ENCODE measurements at regions not wholly inside any gene's neighbourhood (a gene's known extent, or its start where the extent isn't known, plus 50 kb on each side); places are given as distances from the start of the nearest gene placed in this dataset.

DNA sequence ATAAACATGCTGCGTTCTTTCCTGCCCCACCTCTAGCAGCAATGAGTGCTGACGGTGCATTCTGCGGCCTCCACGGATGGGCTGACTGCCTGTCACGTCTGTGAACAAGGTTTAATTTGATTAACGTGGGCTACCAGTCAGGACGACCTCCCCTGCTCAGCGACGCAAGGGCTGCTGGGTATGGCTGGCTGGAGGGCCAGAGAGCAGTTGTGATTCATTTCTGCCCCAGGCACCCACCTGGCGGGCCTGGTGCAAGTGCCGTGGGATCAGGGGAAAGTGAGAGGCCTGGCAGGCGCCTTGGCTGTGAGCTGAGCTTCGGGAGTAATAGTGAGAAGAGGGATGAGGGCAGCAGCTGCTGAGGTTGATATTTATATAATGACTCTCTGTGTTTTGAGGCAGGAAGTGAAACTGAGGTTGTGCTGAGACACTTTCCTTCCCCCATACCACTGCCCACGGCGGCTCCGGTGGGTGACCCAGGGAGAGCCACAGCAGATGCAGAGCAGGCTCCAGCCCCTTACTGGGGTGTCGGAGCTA is 190.4 kb upstream of the BCL6 start (continued):
- TF ChIP-seq ZNF549 (tag by site-specific recombination; IDR thresholded peaks at IDR 0.05) (no peak), ZNF202 (tag by site-specific recombination; IDR thresholded peaks at IDR 0.05; ENCODE audit: borderline replicate concordance) (no peak), IKZF3 (tag by site-specific recombination; IDR thresholded peaks at IDR 0.05) (no peak)

- H3K4me3 ChIP-seq (ENCODE audit: low read depth, low read length), result no peak overlapping the region
- no peaks in the 10 kb centered on the region for H3K9me3 ChIP-seq (ENCODE audit: control insufficient read depth, insufficient read depth, low read depth, low read length)
- H3K4me1 ChIP-seq (ENCODE audit: control insufficient read depth, insufficient read depth, low read length), result no peaks in the 10 kb centered on the region
- H3K27ac ChIP-seq (ENCODE audit: extremely low read depth, low read depth, low read length), result no peak overlapping the region
- ChIA-PET CTCF (no interaction called here), POLR2A (no interaction called here)
- no peaks in the 10 kb centered on the region for H3K36me3 ChIP-seq (ENCODE audit: control insufficient read depth in 2 of 2, insufficient read depth in 1 of 2, low read length in 2 of 2)
- no peak for TF ChIP-seq OSR2 (tag by site-specific recombination; IDR thresholded peaks at IDR 0.05)
- no peak for TF ChIP-seq ZNF768 (tag by site-specific recombination; IDR thresholded peaks at IDR 0.05)
- TF ChIP-seq AEBP2 (tag by site-specific recombination; IDR thresholded peaks at IDR 0.05; ENCODE audit: borderline replicate concordance), result no peak
- TF ChIP-seq, protein P1, sequence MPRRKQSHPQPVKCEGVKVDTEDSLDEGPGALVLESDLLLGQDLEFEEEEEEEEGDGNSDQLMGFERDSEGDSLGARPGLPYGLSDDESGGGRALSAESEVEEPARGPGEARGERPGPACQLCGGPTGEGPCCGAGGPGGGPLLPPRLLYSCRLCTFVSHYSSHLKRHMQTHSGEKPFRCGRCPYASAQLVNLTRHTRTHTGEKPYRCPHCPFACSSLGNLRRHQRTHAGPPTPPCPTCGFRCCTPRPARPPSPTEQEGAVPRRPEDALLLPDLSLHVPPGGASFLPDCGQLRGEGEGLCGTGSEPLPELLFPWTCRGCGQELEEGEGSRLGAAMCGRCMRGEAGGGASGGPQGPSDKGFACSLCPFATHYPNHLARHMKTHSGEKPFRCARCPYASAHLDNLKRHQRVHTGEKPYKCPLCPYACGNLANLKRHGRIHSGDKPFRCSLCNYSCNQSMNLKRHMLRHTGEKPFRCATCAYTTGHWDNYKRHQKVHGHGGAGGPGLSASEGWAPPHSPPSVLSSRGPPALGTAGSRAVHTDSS (tag by site-specific recombination; IDR thresholded peaks at IDR 0.05), result no peak
- TF ChIP-seq FEZF1 (tag by site-specific recombination; IDR thresholded peaks at IDR 0.05), result no peak
- TF ChIP-seq, protein P2, sequence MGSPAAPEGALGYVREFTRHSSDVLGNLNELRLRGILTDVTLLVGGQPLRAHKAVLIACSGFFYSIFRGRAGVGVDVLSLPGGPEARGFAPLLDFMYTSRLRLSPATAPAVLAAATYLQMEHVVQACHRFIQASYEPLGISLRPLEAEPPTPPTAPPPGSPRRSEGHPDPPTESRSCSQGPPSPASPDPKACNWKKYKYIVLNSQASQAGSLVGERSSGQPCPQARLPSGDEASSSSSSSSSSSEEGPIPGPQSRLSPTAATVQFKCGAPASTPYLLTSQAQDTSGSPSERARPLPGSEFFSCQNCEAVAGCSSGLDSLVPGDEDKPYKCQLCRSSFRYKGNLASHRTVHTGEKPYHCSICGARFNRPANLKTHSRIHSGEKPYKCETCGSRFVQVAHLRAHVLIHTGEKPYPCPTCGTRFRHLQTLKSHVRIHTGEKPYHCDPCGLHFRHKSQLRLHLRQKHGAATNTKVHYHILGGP (tag by site-specific recombination; IDR thresholded peaks at IDR 0.05), result no peak
- TF ChIP-seq, protein P3, sequence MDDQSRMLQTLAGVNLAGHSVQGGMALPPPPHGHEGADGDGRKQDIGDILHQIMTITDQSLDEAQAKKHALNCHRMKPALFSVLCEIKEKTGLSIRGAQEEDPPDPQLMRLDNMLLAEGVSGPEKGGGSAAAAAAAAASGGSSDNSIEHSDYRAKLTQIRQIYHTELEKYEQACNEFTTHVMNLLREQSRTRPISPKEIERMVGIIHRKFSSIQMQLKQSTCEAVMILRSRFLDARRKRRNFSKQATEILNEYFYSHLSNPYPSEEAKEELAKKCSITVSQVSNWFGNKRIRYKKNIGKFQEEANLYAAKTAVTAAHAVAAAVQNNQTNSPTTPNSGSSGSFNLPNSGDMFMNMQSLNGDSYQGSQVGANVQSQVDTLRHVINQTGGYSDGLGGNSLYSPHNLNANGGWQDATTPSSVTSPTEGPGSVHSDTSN (CRISPR knock-in tag; IDR thresholded peaks at IDR 0.05), result no peak
- TF ChIP-seq ZNF529 (tag by site-specific recombination; IDR thresholded peaks at IDR 0.05; ENCODE audit: insufficient replicate concordance), result no peak
- no peak for TF ChIP-seq TRIM28 (IDR thresholded peaks at IDR 0.05; ENCODE audit: borderline replicate concordance, low read length)
- no peak for TF ChIP-seq ZNF785 (tag by site-specific recombination; IDR thresholded peaks at IDR 0.05)
- TF ChIP-seq ZNF335 (tag by site-specific recombination; conservative IDR thresholded peaks at IDR 0.05), result no peak
- no peak for TF ChIP-seq ZNF398 (tag by site-specific recombination; IDR thresholded peaks at IDR 0.05)
- no peak for TF ChIP-seq ZNF366 (tag by site-specific recombination; conservative IDR thresholded peaks at IDR 0.05)
Observed at GRCh38 chr3:187936676-187937075, 191.4 kb upstream of the BCL6 start.

DNA sequence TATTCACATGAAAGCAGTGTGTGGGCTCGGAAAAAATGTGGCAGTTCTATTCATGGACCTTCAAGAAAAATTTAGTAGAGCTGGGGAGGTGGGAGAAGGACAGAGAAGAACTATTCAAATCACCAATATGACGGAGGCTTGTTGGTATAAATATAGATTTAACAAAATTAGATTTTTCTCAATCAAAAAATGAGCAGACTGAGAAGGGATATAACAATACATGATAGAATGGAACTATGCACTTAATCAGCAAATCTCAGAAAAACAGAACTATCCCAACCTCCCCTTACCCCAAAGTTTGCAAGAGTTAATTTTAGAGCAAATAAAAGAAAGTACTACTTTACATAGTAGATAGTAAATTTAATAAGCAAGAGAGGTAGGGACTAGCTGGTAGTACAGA is 194.6 kb upstream of the BCL6 start:
- H3K4me1 ChIP-seq (ENCODE audit: control insufficient read depth, insufficient read depth, low read length), result no peaks in the 10 kb centered on the region
- ChIA-PET POLR2A (no interaction called here), CTCF (interaction anchor here (0.7 kb wide), 1 partner anchor 11 kb away, joined by 3 read pairs; no protein-coding TSS in a partner anchor)
- H3K36me3 ChIP-seq (ENCODE audit: control insufficient read depth in 2 of 2, insufficient read depth in 1 of 2, low read length in 2 of 2), result no peaks in the 10 kb centered on the region
- H3K9me3 ChIP-seq (ENCODE audit: control insufficient read depth, insufficient read depth, low read depth, low read length), result no peaks in the 10 kb centered on the region
- H3K27ac ChIP-seq (ENCODE audit: extremely low read depth, low read depth, low read length), result no peak overlapping the region
- H3K4me3 ChIP-seq (ENCODE audit: low read depth, low read length), result no peak overlapping the region
- TF ChIP-seq ZNF354C (tag by site-specific recombination; IDR thresholded peaks at IDR 0.05; ENCODE audit: borderline replicate concordance, low read depth), result no peak
- no peak for TF ChIP-seq CTCF (tag by site-specific recombination; IDR thresholded peaks at IDR 0.05)
- no peak for TF ChIP-seq HOXC10 (CRISPR knock-in tag; IDR thresholded peaks at IDR 0.05)
- no peak for TF ChIP-seq ZNF404 (tag by site-specific recombination; IDR thresholded peaks at IDR 0.05)
- no peak for TF ChIP-seq ZNF239 (tag by site-specific recombination; IDR thresholded peaks at IDR 0.05)
- TF ChIP-seq TRIM28 (IDR thresholded peaks at IDR 0.05; ENCODE audit: borderline replicate concordance, low read length), result no peak
- no peak for TF ChIP-seq ZNF629 (tag by site-specific recombination; IDR thresholded peaks at IDR 0.05)
- no peak for TF ChIP-seq MZF1 (tag by site-specific recombination; IDR thresholded peaks at IDR 0.05; ENCODE audit: borderline replicate concordance)
- TF ChIP-seq ZNF433 (tag by site-specific recombination; IDR thresholded peaks at IDR 0.05; ENCODE audit: low read depth), result no peak
- TF ChIP-seq ZNF548 (tag by site-specific recombination; IDR thresholded peaks at IDR 0.05), result no peak
- TF ChIP-seq ZNF121 (tag by site-specific recombination; IDR thresholded peaks at IDR 0.05), result no peak

Measured in HEK293 (cell line).